ENCODE measurements at regions not wholly inside any gene's neighbourhood (a gene's known extent, or its start where the extent isn't known, plus 50 kb on each side); places are given as distances from the start of the nearest gene placed in this dataset.

GRCh38 chr20:57768519-57768918 is 58.7 kb upstream of the PMEPA1 start:
- TF ChIP-seq SIN3A (IDR thresholded peaks at IDR 0.05; ENCODE audit: borderline replicate concordance, insufficient read depth, low read length) (no peak), REST (IDR thresholded peaks at IDR 0.05; ENCODE audit: insufficient read depth in 1 of 2, low read depth in 2 of 2, low read length in 2 of 2) (no peak), FOXP2 (optimal IDR thresholded peaks at IDR 0.05; ENCODE audit: borderline replicate concordance, extremely low read depth, extremely low read length, insufficient read depth) (no peak), TAF1 (IDR thresholded peaks at IDR 0.05; ENCODE audit: borderline replicate concordance, insufficient read depth, low read length) (no peak), POLR2AphosphoS5 (IDR thresholded peaks at IDR 0.05; ENCODE audit: low read depth, low read length) (no peak)
